Caco-2 (cell line): ENCODE measurements at regions not wholly inside any gene's neighbourhood (a gene's known extent, or its start where the extent isn't known, plus 50 kb on each side); places are given as distances from the start of the nearest gene placed in this dataset.

Source experiments
- BruUV-seq: library from RNA; stranded (reverse); fragments of 400-500 nt; replicated peaks from 2 replicates; lab custom pipeline; 2021; lab: Mats Ljungman, UMichigan
- CTCF ChIA-PET: fragments of 300-600 bp; sonication (Branson Sonifier 250); formaldehyde crosslinking; loops from one replicate; lab custom pipeline; 2022; ENCODE audit warnings: antibody characterized with exemption; lab: Charles Lee
- POLR2A ChIA-PET: fragments of 300-600 bp; sonication (Branson Sonifier 250); formaldehyde crosslinking; loops from one replicate; lab custom pipeline; 2022; ENCODE audit warnings: antibody characterized with exemption; lab: Charles Lee
- DNase-seq, 2 experiments: peaks; one replicate each; pipeline versions ENCODE4 v3.0.0 to v3.0.0-alpha.2; 2020 to 2022
- H3K27me3 ChIP-seq: replicated peaks from 2 replicates; pipeline ENCODE4 v1.6.0; 2011; ENCODE audit warnings: low read length; ENCODE audit not compliant: control insufficient read depth, insufficient read depth
- H3K36me3 ChIP-seq: 2 replicates; pipeline ENCODE4 v1.5.1; 2011; ENCODE audit warnings: low read length; ENCODE audit not compliant: control insufficient read depth, insufficient read depth
- H3K4me1 ChIP-seq: fragments of 250-450 bp; sonication (Bioruptor Pico); 2 replicates; pipeline ENCODE4 v1.5.1; 2020; ENCODE audit warnings: mild to moderate bottlenecking
- H3K4me3 ChIP-seq: 2 replicates; pipeline ENCODE4 v1.5.1; 2011; ENCODE audit warnings: low read depth, mild to moderate bottlenecking, control low read depth, low read length
- H3K9me3 ChIP-seq: fragments of 250-450 bp; sonication (Bioruptor Pico); 2 replicates; pipeline ENCODE4 v1.5.1; 2020; ENCODE audit warnings: mild to moderate bottlenecking, moderate library complexity
- H3K27ac Mint-ChIP-seq: one replicate; pipeline ENCODE4 v1.8.0; 2022; ENCODE audit warnings: mixed read lengths; ENCODE audit not compliant: unreplicated experiment
- H3K27me3 Mint-ChIP-seq: one replicate; pipeline ENCODE4 v1.8.0; 2022; ENCODE audit warnings: mixed read lengths; ENCODE audit not compliant: insufficient read depth, unreplicated experiment
- H3K36me3 Mint-ChIP-seq: one replicate; pipeline ENCODE4 v1.8.0; 2022; ENCODE audit warnings: mild to moderate bottlenecking, mixed read lengths; ENCODE audit not compliant: insufficient read depth, unreplicated experiment
- H3K4me1 Mint-ChIP-seq: one replicate; pipeline ENCODE4 v1.8.0; 2022; ENCODE audit warnings: low read depth, mixed read lengths; ENCODE audit not compliant: unreplicated experiment
- H3K4me3 Mint-ChIP-seq: one replicate; pipeline ENCODE4 v1.8.0; 2022; ENCODE audit warnings: mild to moderate bottlenecking, moderate library complexity, mixed read lengths; ENCODE audit not compliant: unreplicated experiment
- H3K9me3 Mint-ChIP-seq: one replicate; pipeline ENCODE4 v1.8.0; 2022; ENCODE audit warnings: mixed read lengths; ENCODE audit not compliant: unreplicated experiment
- intact Hi-C: fragments of 100-400 bp; cut with micrococcal nuclease; formaldehyde crosslinking; loops from one replicate; pipeline ENCODE4 v1.10.0; 2022; ENCODE audit not compliant: unreplicated experiment
- TF ChIP-seq, protein P1 (sequence below), 2 experiments: fragments of 200-600 bp in 1 of 2; IDR thresholded peaks; 1 replicate in 1 of 2; 2 replicates in 1 of 2; pipeline versions ENCODE4 v1.5.1 to v1.8.0; 2011 to 2022; ENCODE audit warnings: antibody characterized with exemption in 1 of 2, control low read depth in 1 of 2, inconsistent platforms in 1 of 2, low read depth in 1 of 2, low read length in 1 of 2, mild to moderate bottlenecking in 1 of 2, moderate library complexity in 1 of 2; ENCODE audit not compliant: insufficient read depth in 1 of 2, severe bottlenecking in 1 of 2, unreplicated experiment in 1 of 2

DNA sequence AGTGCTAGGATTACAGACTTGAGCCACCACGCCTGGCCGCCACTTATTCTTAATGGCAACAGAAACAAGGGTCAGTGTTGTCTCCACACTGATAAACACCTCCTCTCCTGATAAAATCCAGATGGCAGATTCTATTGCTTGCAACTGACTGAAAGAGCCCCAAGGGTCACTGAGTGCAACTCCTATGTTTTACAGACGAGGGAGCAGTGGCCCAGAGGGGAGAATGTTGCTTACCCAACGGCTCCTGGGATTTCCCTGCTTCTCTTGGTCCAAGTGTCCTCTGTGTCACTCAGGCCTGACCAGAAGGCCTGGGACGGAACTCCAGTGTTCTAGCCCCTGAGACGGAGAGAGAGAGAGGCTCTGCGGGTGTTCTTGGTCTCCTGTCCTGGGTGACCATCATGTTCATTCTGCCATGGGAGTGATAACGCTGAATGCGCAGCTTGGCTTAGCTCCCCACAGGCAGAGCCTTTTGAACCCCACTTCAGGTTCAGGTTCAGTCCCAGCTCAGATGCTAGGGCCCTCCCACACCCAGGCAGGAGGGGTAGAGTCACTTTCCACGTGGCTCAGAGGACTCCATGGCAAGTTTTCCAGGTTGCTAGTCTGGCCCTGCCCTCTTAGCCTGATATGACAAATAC is 77.3 kb upstream of the NLRP1 start:
- Histone ChIP-seq H3K4me1 (no peaks in the 10 kb centered on the region), H3K36me3 (no peaks in the 10 kb centered on the region), H3K27me3 (no peaks in the 10 kb centered on the region), H3K4me3 (no peak overlapping the region), H3K9me3 (no peaks in the 10 kb centered on the region)
- Mint-ChIP-seq H3K27me3 (peaks cover 6% of the 10 kb centered on the region), H3K4me1 (no peaks in the 10 kb centered on the region), H3K4me3 (no peak overlapping the region), H3K27ac (no peak overlapping the region), H3K36me3 (no peaks in the 10 kb centered on the region), H3K9me3 (no peaks in the 10 kb centered on the region)
- TF ChIP-seq, protein P1, sequence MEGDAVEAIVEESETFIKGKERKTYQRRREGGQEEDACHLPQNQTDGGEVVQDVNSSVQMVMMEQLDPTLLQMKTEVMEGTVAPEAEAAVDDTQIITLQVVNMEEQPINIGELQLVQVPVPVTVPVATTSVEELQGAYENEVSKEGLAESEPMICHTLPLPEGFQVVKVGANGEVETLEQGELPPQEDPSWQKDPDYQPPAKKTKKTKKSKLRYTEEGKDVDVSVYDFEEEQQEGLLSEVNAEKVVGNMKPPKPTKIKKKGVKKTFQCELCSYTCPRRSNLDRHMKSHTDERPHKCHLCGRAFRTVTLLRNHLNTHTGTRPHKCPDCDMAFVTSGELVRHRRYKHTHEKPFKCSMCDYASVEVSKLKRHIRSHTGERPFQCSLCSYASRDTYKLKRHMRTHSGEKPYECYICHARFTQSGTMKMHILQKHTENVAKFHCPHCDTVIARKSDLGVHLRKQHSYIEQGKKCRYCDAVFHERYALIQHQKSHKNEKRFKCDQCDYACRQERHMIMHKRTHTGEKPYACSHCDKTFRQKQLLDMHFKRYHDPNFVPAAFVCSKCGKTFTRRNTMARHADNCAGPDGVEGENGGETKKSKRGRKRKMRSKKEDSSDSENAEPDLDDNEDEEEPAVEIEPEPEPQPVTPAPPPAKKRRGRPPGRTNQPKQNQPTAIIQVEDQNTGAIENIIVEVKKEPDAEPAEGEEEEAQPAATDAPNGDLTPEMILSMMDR (IDR thresholded peaks at IDR 0.05; ENCODE audit: insufficient read depth in 1 of 2, low read depth in 1 of 2, low read length in 1 of 2, severe bottlenecking in 1 of 2, unreplicated experiment in 1 of 2): no peak
- intact Hi-C loops: no loop called here
- no peak for DNase-seq
- BruUV-seq: no TSS peak
- ChIA-PET POLR2A (no interaction called here), CTCF (no interaction called here)

DNA sequence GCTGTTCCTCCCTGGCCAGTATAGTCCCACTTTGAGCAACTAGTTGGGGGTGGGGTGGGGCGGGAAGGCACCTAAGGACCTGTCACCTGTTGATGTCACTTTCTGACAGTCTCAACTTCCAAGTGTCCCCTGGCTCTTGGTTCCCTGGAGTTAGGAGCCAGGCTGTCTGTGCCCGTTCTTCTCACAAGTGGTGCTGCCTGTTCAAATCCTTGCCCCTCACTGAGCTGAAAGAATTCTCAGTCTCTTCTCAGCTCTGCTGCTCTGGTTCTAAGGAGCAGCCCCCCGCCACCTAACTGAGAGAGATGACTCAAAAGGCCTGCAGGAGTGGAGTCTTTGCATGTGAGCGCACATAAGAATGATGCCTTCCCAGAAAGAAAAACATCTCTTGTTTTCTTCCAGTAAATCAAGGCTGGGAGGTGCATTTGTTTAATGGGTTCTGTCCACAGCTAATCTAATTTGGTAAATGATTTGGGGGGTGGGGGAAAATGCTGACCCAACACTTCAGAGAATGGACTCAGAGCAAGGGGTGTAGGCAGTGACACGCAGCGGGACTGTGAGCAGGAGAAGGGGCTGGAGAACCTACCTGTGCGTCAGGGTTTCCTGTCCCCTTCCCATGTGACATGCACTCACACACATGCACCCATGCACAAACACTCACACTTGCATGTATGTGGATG is 78.2 kb upstream of the NLRP1 start:
- H3K9me3 Mint-ChIP-seq: no peaks in the 10 kb centered on the region
- H3K27ac Mint-ChIP-seq: no peak overlapping the region
- no peaks in the 10 kb centered on the region for H3K4me1 ChIP-seq
- no peaks in the 10 kb centered on the region for H3K9me3 ChIP-seq
- no peaks in the 10 kb centered on the region for H3K4me1 Mint-ChIP-seq
- BruUV-seq: no TSS peak
- DNase-seq: no peak
- no peaks in the 10 kb centered on the region for H3K27me3 ChIP-seq
- TF ChIP-seq, protein P1 (IDR thresholded peaks at IDR 0.05; ENCODE audit: insufficient read depth in 1 of 2, low read depth in 1 of 2, low read length in 1 of 2, severe bottlenecking in 1 of 2, unreplicated experiment in 1 of 2): no peak
- ChIA-PET CTCF (no interaction called here), POLR2A (no interaction called here)
- H3K27me3 Mint-ChIP-seq: peaks cover 6% of the 10 kb centered on the region
- H3K4me3 Mint-ChIP-seq: no peak overlapping the region
- no peaks in the 10 kb centered on the region for H3K36me3 Mint-ChIP-seq
- H3K4me3 ChIP-seq: no peak overlapping the region
- intact Hi-C loops: no loop called here
- H3K36me3 ChIP-seq: no peaks in the 10 kb centered on the region

DNA sequence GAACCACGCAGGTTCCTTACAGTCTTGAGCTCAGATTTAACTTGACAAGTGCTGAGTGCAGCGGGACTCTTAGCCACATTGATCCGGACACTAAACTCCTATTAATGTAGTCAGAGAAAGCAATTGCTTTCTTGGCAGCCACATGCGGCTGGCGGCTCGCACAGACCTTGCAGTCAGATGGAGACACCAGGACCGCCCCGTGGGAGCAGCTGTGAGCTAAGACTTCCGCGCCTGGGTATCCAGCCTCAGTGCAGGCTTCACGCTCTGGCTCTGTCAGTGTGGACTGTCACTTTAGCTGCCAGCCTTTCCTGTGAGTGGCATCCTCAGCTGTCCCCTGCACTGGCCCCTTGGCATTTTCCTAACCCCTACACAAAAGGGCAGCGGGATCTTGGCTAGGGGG is 80.9 kb upstream of the NLRP1 start:
- BruUV-seq: no TSS peak
- Mint-ChIP-seq H3K9me3 (no peaks in the 10 kb centered on the region), H3K36me3 (no peaks in the 10 kb centered on the region)

More for the DNA sequence above, 80.9 kb upstream of the NLRP1 start:
- Histone ChIP-seq H3K4me3 (no peak overlapping the region), H3K9me3 (no peaks in the 10 kb centered on the region), H3K27me3 (no peaks in the 10 kb centered on the region), H3K4me1 (no peaks in the 10 kb centered on the region), H3K36me3 (no peaks in the 10 kb centered on the region)
- no peak for DNase-seq
- POLR2A ChIA-PET: no interaction called here
- TF ChIP-seq, protein P1 (IDR thresholded peaks at IDR 0.05; ENCODE audit: insufficient read depth in 1 of 2, low read depth in 1 of 2, low read length in 1 of 2, severe bottlenecking in 1 of 2, unreplicated experiment in 1 of 2): no peak
- intact Hi-C loops: no loop called here
- CTCF ChIA-PET: no interaction called here
- Mint-ChIP-seq H3K27ac (no peak overlapping the region), H3K27me3 (peaks cover 10% of the 10 kb centered on the region), H3K4me1 (no peaks in the 10 kb centered on the region), H3K4me3 (no peak overlapping the region)
